Coronary artery (tissue), 2 donors: ENCODE measurements at regions not wholly inside any gene's neighbourhood (a gene's known extent, or its start where the extent isn't known, plus 50 kb on each side); places are given as distances from the start of the nearest gene placed in this dataset.

Experiments used
- DNase-seq: peaks from one replicate; pipeline ENCODE4 v3.0.0-alpha.2; 2017; ENCODE audit warnings: low spot score
- H3K27ac ChIP-seq, 2 donors: fragments of 200-600 bp; sonication (generic); one replicate each; pipeline ENCODE4 v1.5.1; 2016 to 2019
- H3K4me3 ChIP-seq: fragments of 200-600 bp; sonication (generic); 2 replicates; pipeline ENCODE4 v1.5.1; 2016; ENCODE audit warnings: mild to moderate bottlenecking, moderate library complexity
- CTCF ChIP-seq: fragments of 200-600 bp; sonication (generic); IDR thresholded peaks from one replicate; pipeline ENCODE4 v1.5.1; 2019; ENCODE audit warnings: antibody characterized with exemption

GRCh38 chr3:154678041-154678654 is 248.2 kb upstream of the GPR149 start:
- no peak for TF ChIP-seq CTCF
- no peak for DNase-seq
- Histone ChIP-seq H3K27ac (no peak overlapping the region), H3K4me3 (no peak overlapping the region)

- Histone ChIP-seq H3K4me3 (no peak overlapping the region), H3K27ac (no peak overlapping the region)
- DNase-seq, result no peak
- no peak for TF ChIP-seq CTCF
These were observed 238.8 kb upstream of the GPR149 start for GRCh38 chr3:154668835-154669234.

- no peak for TF ChIP-seq CTCF
- no peak overlapping the region for H3K27ac ChIP-seq
- no peak overlapping the region for H3K4me3 ChIP-seq
- no peak for DNase-seq
These were observed 238.2 kb upstream of the GPR149 start for GRCh38 chr3:154668187-154668586.

GRCh38 chr3:154666542-154666941 is 236.6 kb upstream of the GPR149 start:
- Histone ChIP-seq H3K4me3 (no peak overlapping the region), H3K27ac (no peak overlapping the region)
- no peak for DNase-seq
- TF ChIP-seq CTCF, result no peak

- Histone ChIP-seq H3K27ac (no peak overlapping the region), H3K4me3 (no peak overlapping the region)
- no peak for DNase-seq
- TF ChIP-seq CTCF, result no peak
These were observed 234.7 kb upstream of the GPR149 start for GRCh38 chr3:154664714-154665113.

- H3K4me3 ChIP-seq, result no peak overlapping the region
- no peak for TF ChIP-seq CTCF
- DNase-seq, result no peak
- no peak overlapping the region for H3K27ac ChIP-seq
These were observed 232.9 kb upstream of the GPR149 start for GRCh38 chr3:154662851-154663250.

GRCh38 chr3:154660811-154661210 is 230.8 kb upstream of the GPR149 start:
- TF ChIP-seq CTCF, result no peak
- Histone ChIP-seq H3K27ac (no peak overlapping the region), H3K4me3 (no peak overlapping the region)
- DNase-seq, result no peak
